OCI-LY3 (cell line): ENCODE measurements at regions not wholly inside any gene's neighbourhood (a gene's known extent, or its start where the extent isn't known, plus 50 kb on each side); places are given as distances from the start of the nearest gene placed in this dataset.

ENCODE experiments used
- CTCF ChIP-seq: fragments of 200-600, 300-600 bp; sonication (generic); IDR thresholded peaks from 2 replicates; pipeline ENCODE4 v1.5.1; 2014; ENCODE audit warnings: antibody characterized with exemption, low read length, low read depth
- EZH2phosphoT487 ChIP-seq: fragments of 200-600 bp; shearing (Covaris generic); IDR thresholded peaks from 2 replicates; pipeline ENCODE4 v1.6.1; 2018; ENCODE audit warnings: antibody characterized with exemption, mixed run types, low read depth

GRCh38 chr10:63069318-63069717 lies 63.8 kb upstream of the NRBF2 start:
- TF ChIP-seq CTCF (no peak), EZH2phosphoT487 (no peak)
